ENCODE measurements at regions not wholly inside any gene's neighbourhood (a gene's known extent, or its start where the extent isn't known, plus 50 kb on each side); places are given as distances from the start of the nearest gene placed in this dataset.

DNA sequence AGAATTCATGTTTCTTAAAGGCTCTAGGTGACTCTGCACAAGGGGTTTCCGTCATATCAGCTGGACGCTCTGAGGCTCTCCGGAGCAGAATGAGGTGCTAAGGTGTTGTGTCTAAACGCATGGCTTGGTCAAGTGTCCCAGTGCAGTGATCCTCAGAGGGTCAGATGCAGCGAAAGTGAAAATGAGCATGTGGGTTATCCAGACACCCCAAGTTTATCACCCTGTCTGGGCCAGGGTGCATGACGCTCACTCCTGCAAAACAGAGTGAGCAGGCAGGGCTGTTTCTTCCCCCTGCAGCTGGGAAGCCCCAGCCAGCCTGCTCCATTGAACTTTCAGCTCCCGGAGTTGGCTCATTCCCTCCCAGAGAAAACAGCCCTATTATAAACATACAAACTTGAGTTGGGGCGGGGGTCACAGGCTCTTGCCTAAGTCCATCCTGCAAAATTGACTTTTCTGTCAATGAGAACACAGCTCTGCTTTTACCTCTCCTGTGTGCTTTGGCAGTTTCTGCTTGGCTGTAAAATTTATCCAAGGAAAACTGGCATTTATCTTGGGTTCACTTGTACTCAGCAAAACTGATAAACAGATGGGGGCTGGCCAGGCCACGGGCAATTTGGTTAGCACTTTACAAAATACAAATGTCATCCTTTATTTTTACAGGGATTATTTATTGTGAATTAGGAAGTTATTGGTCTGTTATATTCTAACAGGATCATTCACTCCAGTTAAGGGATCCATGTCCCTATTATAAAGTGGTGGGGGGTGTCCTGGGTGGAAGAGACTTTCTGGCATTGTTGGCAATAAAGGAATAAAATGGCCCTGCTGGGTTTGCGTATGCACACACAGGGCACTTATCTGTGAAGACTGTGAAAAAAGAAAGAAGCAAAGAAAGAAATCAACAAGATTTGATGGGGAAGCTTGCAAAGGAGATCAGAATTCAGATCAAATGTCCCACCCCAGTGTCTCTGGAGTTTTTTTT lies 154.9 kb downstream of the FOXA2 start (continued):
- TF ChIP-seq, protein P1, sequence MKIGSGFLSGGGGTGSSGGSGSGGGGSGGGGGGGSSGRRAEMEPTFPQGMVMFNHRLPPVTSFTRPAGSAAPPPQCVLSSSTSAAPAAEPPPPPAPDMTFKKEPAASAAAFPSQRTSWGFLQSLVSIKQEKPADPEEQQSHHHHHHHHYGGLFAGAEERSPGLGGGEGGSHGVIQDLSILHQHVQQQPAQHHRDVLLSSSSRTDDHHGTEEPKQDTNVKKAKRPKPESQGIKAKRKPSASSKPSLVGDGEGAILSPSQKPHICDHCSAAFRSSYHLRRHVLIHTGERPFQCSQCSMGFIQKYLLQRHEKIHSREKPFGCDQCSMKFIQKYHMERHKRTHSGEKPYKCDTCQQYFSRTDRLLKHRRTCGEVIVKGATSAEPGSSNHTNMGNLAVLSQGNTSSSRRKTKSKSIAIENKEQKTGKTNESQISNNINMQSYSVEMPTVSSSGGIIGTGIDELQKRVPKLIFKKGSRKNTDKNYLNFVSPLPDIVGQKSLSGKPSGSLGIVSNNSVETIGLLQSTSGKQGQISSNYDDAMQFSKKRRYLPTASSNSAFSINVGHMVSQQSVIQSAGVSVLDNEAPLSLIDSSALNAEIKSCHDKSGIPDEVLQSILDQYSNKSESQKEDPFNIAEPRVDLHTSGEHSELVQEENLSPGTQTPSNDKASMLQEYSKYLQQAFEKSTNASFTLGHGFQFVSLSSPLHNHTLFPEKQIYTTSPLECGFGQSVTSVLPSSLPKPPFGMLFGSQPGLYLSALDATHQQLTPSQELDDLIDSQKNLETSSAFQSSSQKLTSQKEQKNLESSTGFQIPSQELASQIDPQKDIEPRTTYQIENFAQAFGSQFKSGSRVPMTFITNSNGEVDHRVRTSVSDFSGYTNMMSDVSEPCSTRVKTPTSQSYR (CRISPR knock-in tag; IDR thresholded peaks at IDR 0.05; ENCODE audit: borderline replicate concordance), result peak; percentile 51; the same call in 1 of the 2 replicates
- TF ChIP-seq, protein P2, sequence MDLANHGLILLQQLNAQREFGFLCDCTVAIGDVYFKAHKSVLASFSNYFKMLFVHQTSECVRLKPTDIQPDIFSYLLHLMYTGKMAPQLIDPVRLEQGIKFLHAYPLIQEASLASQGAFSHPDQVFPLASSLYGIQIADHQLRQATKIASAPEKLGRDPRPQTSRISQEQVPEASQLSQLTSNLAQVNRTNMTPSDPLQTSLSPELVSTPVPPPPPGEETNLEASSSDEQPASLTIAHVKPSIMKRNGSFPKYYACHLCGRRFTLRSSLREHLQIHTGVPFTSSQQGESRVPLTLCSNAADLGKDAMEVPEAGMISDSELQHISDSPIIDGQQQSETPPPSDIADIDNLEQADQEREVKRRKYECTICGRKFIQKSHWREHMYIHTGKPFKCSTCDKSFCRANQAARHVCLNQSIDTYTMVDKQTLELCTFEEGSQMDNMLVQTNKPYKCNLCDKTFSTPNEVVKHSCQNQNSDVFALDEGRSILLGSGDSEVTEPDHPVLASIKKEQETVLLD (CRISPR knock-in tag; IDR thresholded peaks at IDR 0.05; ENCODE audit: low read depth), result no peak
- TF ChIP-seq, protein P3, sequence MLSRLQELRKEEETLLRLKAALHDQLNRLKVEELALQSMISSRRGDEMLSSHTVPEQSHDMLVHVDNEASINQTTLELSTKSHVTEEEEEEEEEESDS (CRISPR knock-in tag; IDR thresholded peaks at IDR 0.05; ENCODE audit: borderline replicate concordance), result no peak
- TF ChIP-seq MBD4 (IDR thresholded peaks at IDR 0.05; ENCODE audit: borderline replicate concordance, low read length) (no peak), ARNTL (CRISPR knock-in tag; IDR thresholded peaks at IDR 0.05) (0 out of 2 replicates have a peak, but pooled peaks have one; percentile 56), IKZF4 (CRISPR knock-in tag; IDR thresholded peaks at IDR 0.05; ENCODE audit: borderline replicate concordance, low read depth, not compliant biosample characterization) (no peak), MYNN (CRISPR knock-in tag; IDR thresholded peaks at IDR 0.05; ENCODE audit: low read depth) (no peak), ZNF746 (CRISPR knock-in tag; IDR thresholded peaks at IDR 0.05) (peak; percentile 86; the same call in 1 of the 2 replicates), EZH2 (conservative IDR thresholded peaks at IDR 0.05; ENCODE audit: low read depth, low read length) (no peak), SATB2 (CRISPR knock-in tag; IDR thresholded peaks at IDR 0.05) (peak; percentile 64; the same call in 1 of the 2 replicates), SAFB2 (CRISPR knock-in tag; IDR thresholded peaks at IDR 0.05; ENCODE audit: borderline replicate concordance, low read depth) (peak; percentile 76; the same call in 1 of the 2 replicates), IRX3 (CRISPR knock-in tag; IDR thresholded peaks at IDR 0.05; ENCODE audit: borderline replicate concordance, low read depth) (0 out of 2 replicates have a peak, but pooled peaks have one; percentile 50), FOXK2 (IDR thresholded peaks at IDR 0.05) (peak; percentile 67), CHCHD3 (CRISPR knock-in tag; IDR thresholded peaks at IDR 0.05) (no peak), SETDB1 (CRISPR knock-in tag; IDR thresholded peaks at IDR 0.05; ENCODE audit: borderline replicate concordance) (no peak), SCMH1 (CRISPR knock-in tag; IDR thresholded peaks at IDR 0.05; ENCODE audit: borderline replicate concordance) (no peak), SP1 (IDR thresholded peaks at IDR 0.05) (no peak), SP1 (CRISPR knock-in tag; IDR thresholded peaks at IDR 0.05) (no peak)
- TF ChIP-seq, protein P4, sequence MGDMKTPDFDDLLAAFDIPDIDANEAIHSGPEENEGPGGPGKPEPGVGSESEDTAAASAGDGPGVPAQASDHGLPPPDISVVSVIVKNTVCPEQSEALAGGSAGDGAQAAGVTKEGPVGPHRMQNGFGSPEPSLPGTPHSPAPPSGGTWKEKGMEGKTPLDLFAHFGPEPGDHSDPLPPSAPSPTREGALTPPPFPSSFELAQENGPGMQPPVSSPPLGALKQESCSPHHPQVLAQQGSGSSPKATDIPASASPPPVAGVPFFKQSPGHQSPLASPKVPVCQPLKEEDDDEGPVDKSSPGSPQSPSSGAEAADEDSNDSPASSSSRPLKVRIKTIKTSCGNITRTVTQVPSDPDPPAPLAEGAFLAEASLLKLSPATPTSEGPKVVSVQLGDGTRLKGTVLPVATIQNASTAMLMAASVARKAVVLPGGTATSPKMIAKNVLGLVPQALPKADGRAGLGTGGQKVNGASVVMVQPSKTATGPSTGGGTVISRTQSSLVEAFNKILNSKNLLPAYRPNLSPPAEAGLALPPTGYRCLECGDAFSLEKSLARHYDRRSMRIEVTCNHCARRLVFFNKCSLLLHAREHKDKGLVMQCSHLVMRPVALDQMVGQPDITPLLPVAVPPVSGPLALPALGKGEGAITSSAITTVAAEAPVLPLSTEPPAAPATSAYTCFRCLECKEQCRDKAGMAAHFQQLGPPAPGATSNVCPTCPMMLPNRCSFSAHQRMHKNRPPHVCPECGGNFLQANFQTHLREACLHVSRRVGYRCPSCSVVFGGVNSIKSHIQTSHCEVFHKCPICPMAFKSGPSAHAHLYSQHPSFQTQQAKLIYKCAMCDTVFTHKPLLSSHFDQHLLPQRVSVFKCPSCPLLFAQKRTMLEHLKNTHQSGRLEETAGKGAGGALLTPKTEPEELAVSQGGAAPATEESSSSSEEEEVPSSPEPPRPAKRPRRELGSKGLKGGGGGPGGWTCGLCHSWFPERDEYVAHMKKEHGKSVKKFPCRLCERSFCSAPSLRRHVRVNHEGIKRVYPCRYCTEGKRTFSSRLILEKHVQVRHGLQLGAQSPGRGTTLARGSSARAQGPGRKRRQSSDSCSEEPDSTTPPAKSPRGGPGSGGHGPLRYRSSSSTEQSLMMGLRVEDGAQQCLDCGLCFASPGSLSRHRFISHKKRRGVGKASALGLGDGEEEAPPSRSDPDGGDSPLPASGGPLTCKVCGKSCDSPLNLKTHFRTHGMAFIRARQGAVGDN (CRISPR knock-in tag; IDR thresholded peaks at IDR 0.05), result peak; percentile 77

Measured in HepG2 (cell line).